Testis (tissue), 2 donors: ENCODE measurements at regions not wholly inside any gene's neighbourhood (a gene's known extent, or its start where the extent isn't known, plus 50 kb on each side); places are given as distances from the start of the nearest gene placed in this dataset.

Experiments used
- CTCF ChIP-seq, 3 experiments: fragments of 450-650 bp in 2 of 3; fragments of 200-600 bp in 1 of 3; sonication (generic) in 1 of 3; IDR thresholded peaks; one replicate each; pipeline ENCODE4 v1.5.1; 2016 to 2019; ENCODE audit warnings: antibody characterized with exemption in 3 of 3, mild to moderate bottlenecking in 2 of 3, moderate library complexity in 1 of 3
- POLR2A ChIP-seq: fragments of 450-650 bp; IDR thresholded peaks from one replicate; pipeline ENCODE4 v1.6.1; 2017; ENCODE audit warnings: antibody characterized with exemption, mild to moderate bottlenecking, moderate library complexity

- TF ChIP-seq POLR2A (no peak), CTCF (IDR thresholded peaks at IDR 0.05) (no peak)
These were observed 171.3 kb downstream of the ACTL7B start for GRCh38 chr9:108684288-108685025.
